Adrenal gland (tissue), 5 donors: ENCODE measurements at regions not wholly inside any gene's neighbourhood (a gene's known extent, or its start where the extent isn't known, plus 50 kb on each side); places are given as distances from the start of the nearest gene placed in this dataset.

Experiments used
- CTCF ChIP-seq, 6 experiments: fragments of 450-650 bp in 4 of 6; fragments of 200-600 bp in 2 of 6; sonication (generic) in 1 of 6; IDR thresholded peaks; 1 replicate in 5 of 6; 2 replicates in 1 of 6; pipeline versions ENCODE4 v1.5.1 to v1.8.0; 2016 to 2021; ENCODE audit warnings: antibody characterized with exemption in 6 of 6, mild to moderate bottlenecking in 2 of 6, moderate library complexity in 1 of 6
- POLR2A ChIP-seq, 2 donors: fragments of 450-650 bp; IDR thresholded peaks; one replicate each; pipeline ENCODE4 v1.6.1; 2017; ENCODE audit warnings: antibody characterized with exemption in 2 of 2, mild to moderate bottlenecking in 2 of 2, moderate library complexity in 1 of 2
- donor health status: DM: no; HTN: no; CAD: no.

- TF ChIP-seq POLR2A (IDR thresholded peaks at IDR 0.05) (no peak), CTCF (IDR thresholded peaks at IDR 0.05) (no peak)
Observed at GRCh38 chr21:43360441-43361126, 66.3 kb downstream of the SIK1 start.
